ENCODE measurements at regions not wholly inside any gene's neighbourhood (a gene's known extent, or its start where the extent isn't known, plus 50 kb on each side); places are given as distances from the start of the nearest gene placed in this dataset.
A peak's percentile ranks its signal among the peaks of the same experiment; 100 is the strongest.

GRCh38 chr9:105150991-105151685, 93.3 kb upstream of the SLC44A1 start:
- 69% methylated on average over 2 of the region's 2 CpGs for WGBS
- no peak overlapping the region for H3K4me3 ChIP-seq
- DNase-seq (ENCODE audit: low spot score in 2 of 2), result no peak
- TF ChIP-seq EP300 (IDR thresholded peaks at IDR 0.05) (no peak), POLR2A (IDR thresholded peaks at IDR 0.05) (no peak), CTCF (IDR thresholded peaks at IDR 0.05) (no peak), POLR2AphosphoS5 (IDR thresholded peaks at IDR 0.05) (no peak)
- no peaks in the 10 kb centered on the region for H3K36me3 ChIP-seq
- H3K27me3 ChIP-seq, result no peaks in the 10 kb centered on the region
- no peak overlapping the region for H3K27ac ChIP-seq
- peaks cover 9% of the 10 kb centered on the region for H3K4me1 ChIP-seq
- H3K9me3 ChIP-seq, result no peaks in the 10 kb centered on the region

GRCh38 chr9:105151686-105151995, 92.8 kb upstream of the SLC44A1 start:
- no peaks in the 10 kb centered on the region for H3K9me3 ChIP-seq
- no peaks in the 10 kb centered on the region for H3K27me3 ChIP-seq
- whole genome bisulfite sequencing, result 99% methylated on average over 3 of the region's 3 CpGs
- H3K36me3 ChIP-seq, result no peaks in the 10 kb centered on the region
- no peak overlapping the region for H3K27ac ChIP-seq
- no peak overlapping the region for H3K4me3 ChIP-seq
- TF ChIP-seq CTCF (IDR thresholded peaks at IDR 0.05), result no peak
- TF ChIP-seq POLR2A (IDR thresholded peaks at IDR 0.05), result no peak
- no peak for TF ChIP-seq POLR2AphosphoS5 (IDR thresholded peaks at IDR 0.05)
- no peak for TF ChIP-seq EP300 (IDR thresholded peaks at IDR 0.05)
- no peak for DNase-seq (ENCODE audit: low spot score in 2 of 2)
- peaks cover 9% of the 10 kb centered on the region for H3K4me1 ChIP-seq

DNA sequence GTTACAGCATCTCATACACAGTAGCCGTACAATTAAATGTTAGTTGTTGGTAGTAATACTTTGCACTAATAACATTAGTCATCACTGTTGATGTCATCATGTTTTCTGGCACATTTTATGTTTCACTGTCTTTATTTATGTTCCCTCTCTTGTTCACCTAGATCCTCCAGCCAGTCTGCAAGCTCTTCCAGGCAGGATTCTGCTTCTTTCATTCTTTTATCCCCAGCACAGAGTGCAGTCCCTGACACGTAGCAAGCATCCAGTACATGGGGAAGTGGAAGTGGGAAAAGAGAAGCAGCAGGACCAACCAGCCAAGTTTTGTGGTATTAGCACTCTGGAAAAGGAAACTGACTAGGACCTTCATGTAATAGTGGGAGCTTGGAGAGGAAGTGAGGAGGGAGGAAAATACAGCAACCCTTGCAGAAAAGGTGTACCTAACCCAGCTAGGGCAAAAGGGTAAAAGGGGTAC, 89.7 kb upstream of the SLC44A1 start:
- Histone ChIP-seq H3K27me3 (no peaks in the 10 kb centered on the region), H3K36me3 (no peaks in the 10 kb centered on the region), H3K4me3 (no peak overlapping the region), H3K4me1 (peaks cover 13% of the 10 kb centered on the region), H3K9me3 (no peaks in the 10 kb centered on the region), H3K27ac (no peak overlapping the region)
- 38% methylated on average over 2 of the region's 2 CpGs for WGBS
- DNase-seq (ENCODE audit: low spot score in 2 of 2), result no peak
- TF ChIP-seq CTCF (IDR thresholded peaks at IDR 0.05), result no peak
- TF ChIP-seq EP300 (IDR thresholded peaks at IDR 0.05), result no peak
- TF ChIP-seq POLR2AphosphoS5 (IDR thresholded peaks at IDR 0.05), result no peak
- no peak for TF ChIP-seq POLR2A (IDR thresholded peaks at IDR 0.05)

GRCh38 chr9:105157171-105157583, 87.3 kb upstream of the SLC44A1 start:
- H3K9me3 ChIP-seq, result no peaks in the 10 kb centered on the region
- WGBS, result 8% methylated on average over 4 of the region's 4 CpGs
- TF ChIP-seq POLR2AphosphoS5 (IDR thresholded peaks at IDR 0.05) (peak in 1 of 3 donors; percentile 37), POLR2A (IDR thresholded peaks at IDR 0.05) (no peak), EP300 (IDR thresholded peaks at IDR 0.05) (no peak), CTCF (IDR thresholded peaks at IDR 0.05) (peak; percentile 28 to 52)
- DNase-seq (ENCODE audit: low spot score in 2 of 2), result peak; percentile 72 to 83
- no peaks in the 10 kb centered on the region for H3K27me3 ChIP-seq
- H3K4me3 ChIP-seq, result no peak overlapping the region
- H3K36me3 ChIP-seq, result no peaks in the 10 kb centered on the region
- no peak overlapping the region for H3K27ac ChIP-seq
- H3K4me1 ChIP-seq, result peaks cover 13% of the 10 kb centered on the region

GRCh38 chr9:105158020-105158419, 86.4 kb upstream of the SLC44A1 start:
- Histone ChIP-seq H3K9me3 (no peaks in the 10 kb centered on the region), H3K36me3 (no peaks in the 10 kb centered on the region), H3K4me3 (no peak overlapping the region), H3K4me1 (peaks cover 13% of the 10 kb centered on the region), H3K27ac (no peak overlapping the region), H3K27me3 (no peaks in the 10 kb centered on the region)
- no peak for DNase-seq (ENCODE audit: low spot score in 2 of 2)
- WGBS, result 86% methylated on average over 12 of the region's 12 CpGs
- TF ChIP-seq CTCF (IDR thresholded peaks at IDR 0.05) (no peak), POLR2A (IDR thresholded peaks at IDR 0.05) (no peak), EP300 (IDR thresholded peaks at IDR 0.05) (no peak), POLR2AphosphoS5 (IDR thresholded peaks at IDR 0.05) (no peak)

Data from suprapubic skin (tissue), 4 donors.